LNCAP (cell line): ENCODE measurements at regions not wholly inside any gene's neighbourhood (a gene's known extent, or its start where the extent isn't known, plus 50 kb on each side); places are given as distances from the start of the nearest gene placed in this dataset.

ENCODE experiments used
- CTCF ChIP-seq: fragments of 450-650 bp; IDR thresholded peaks from 2 replicates; pipeline ENCODE4 v1.5.1; 2017; ENCODE audit warnings: mild to moderate bottlenecking

DNA sequence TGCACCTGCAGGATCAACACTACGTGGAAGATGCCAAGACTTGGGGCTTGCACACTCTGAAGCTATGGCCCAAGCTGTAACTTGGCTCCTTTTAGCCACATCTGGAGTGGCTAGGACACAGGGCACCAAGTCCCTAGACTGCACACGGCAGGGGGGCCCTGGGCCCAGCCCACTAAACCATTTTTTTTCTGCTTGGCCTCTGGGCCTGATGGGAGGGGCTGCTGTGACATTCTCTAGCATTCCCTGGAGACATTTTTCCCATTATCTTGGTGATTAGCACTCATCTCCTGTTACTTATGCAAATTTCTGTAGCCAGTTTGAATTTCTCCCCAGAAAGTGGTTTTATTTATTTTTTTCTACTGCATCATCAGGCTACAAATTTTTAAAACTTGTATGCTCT lies 1080.7 kb downstream of the LRFN5 start:
- TF ChIP-seq CTCF, result no peak

DNA sequence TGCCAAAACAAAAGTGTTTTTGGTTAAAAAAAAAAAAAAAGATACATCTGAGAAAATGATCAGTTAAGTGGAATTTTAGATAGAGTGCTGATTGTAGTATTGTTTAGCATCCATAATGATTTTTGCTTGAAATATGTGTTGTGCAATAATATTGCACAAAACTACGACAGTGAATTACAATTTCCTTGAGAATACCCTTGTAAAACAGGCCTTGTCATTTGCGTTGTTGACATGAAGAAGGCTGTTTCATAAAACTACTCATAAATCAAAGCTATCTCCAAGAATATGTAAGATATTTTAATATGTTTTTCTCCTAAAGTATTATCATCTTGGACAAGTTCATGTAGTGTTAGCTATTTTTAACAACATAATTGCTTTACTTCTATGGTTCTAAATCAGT lies 1077.0 kb downstream of the LRFN5 start:
- no peak for TF ChIP-seq CTCF

DNA sequence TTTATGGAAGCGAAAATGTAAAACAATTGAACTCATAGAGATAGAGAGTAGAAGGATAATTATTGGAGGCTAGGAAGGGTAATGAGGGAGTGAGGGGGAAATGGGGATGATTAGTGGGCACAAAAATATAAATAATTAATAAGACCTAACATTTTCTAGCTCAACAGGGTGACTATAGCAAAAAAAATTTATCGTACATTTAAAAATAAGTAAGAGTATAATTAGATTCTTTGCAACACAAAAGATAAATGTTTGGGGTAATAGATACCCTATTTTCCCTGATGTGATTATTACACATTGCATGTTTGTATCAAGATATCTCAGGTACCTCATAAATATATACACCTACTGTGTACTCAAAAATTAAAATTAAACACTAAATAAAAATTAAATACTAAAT lies 1070.0 kb downstream of the LRFN5 start:
- no peak for TF ChIP-seq CTCF

GRCh38 chr14:42673963-42674362 lies 1067.3 kb downstream of the LRFN5 start:
- TF ChIP-seq CTCF, result no peak

DNA sequence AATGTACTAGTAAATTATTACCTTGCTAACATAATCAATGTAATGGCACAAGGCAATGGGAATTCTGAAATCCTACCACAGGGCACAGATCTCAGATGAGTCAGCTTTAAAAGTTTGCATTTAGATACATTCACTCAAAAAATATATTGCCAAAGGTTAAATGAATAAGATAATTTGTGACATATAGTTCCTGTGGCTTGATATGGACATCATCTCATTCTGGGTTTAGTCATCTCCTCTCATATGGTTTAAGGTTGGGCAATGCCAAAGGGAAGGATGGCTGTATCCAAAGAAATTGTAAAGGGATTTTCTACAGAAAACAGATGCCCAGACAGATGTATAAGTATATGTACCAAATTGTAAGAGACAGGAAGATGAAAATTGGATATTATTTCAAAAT lies 1065.0 kb downstream of the LRFN5 start:
- TF ChIP-seq CTCF, result no peak

GRCh38 chr14:42665083-42665482 lies 1058.4 kb downstream of the LRFN5 start:
- TF ChIP-seq CTCF, result no peak

DNA sequence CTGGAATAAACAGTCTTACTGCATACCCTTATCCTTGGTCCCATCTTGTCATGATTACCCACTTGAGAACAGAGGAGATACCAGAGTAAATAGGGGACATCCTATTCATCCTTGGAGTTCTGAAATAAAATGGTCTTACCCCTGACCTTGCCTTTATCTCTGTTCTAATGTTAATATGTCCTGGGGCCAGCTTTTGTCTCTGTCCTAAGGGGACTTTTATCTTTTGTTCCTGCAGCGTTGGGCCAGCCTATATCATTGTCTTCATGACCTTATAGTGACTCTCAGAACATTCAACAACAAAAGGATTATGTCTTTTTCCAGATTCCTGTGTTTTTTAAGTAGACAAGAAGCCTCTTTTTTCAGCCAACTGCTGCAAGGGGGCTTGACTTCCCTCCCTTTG lies 1057.5 kb downstream of the LRFN5 start:
- no peak for TF ChIP-seq CTCF

- no peak for TF ChIP-seq CTCF
Observed at GRCh38 chr14:42654707-42655106, 1048.0 kb downstream of the LRFN5 start.
